Hematopoietic multipotent progenitor cell (in vitro differentiated cells): ENCODE measurements at regions not wholly inside any gene's neighbourhood (a gene's known extent, or its start where the extent isn't known, plus 50 kb on each side); places are given as distances from the start of the nearest gene placed in this dataset.
"Not testable (repeated sequence)": the region's sequence is repeated elsewhere in the genome, so short reads cannot be mapped to it uniquely, and the experiment has no call there.

Source experiments
- DNase-seq, 3 donors: peaks; one replicate each; pipeline ENCODE4 v3.0.0-alpha.2; 2011 to 2015; ENCODE audit warnings: low read depth in 2 of 3, low spot score in 2 of 3

DNA sequence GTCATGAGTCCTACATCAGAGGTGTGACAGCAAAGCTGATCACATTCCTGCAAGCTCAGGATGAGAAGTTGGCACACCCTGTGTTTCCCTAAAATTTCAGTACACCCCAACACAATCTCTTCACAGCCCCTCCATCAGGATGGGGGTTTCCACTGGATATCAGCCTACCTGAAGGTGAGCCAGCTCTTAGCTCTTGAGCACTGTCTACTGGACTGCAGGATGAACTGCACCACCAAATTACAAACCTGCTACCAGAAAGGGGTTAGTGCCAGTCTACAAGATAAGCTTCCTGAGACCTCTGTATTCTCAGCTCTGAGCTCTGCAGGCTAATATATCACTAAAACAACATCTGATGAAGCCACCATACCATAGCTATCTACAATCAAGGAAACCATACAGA is 1616.2 kb upstream of the SPRY2 start:
- DNase-seq: no peak

DNA sequence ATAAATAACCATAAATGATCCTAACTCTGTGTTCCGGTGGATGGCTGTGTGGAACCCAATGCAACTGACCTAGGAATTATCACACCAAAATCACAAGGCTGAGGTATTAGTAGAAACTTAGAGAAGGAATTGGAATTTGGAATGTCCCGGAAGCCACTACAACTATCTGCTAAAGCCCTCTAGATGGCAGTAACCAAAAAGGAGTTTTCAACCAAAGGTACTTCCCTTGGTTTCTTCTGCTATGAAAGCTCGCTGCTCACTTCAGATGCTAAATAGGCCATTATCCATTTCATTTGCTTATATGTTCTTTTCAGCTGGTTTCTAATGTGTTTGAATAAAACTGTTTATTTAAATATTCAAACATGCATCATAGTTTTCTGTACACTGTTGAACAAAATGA is 1589.1 kb upstream of the SPRY2 start:
- DNase-seq: peak in 2 of 3 donors; percentile 1 to 11

GRCh38 chr13:81927347-81927746 is 1586.4 kb upstream of the SPRY2 start:
- DNase-seq: no peak

- DNase-seq: no peak
These were observed 1576.9 kb upstream of the SPRY2 start for GRCh38 chr13:81917810-81918209.

DNA sequence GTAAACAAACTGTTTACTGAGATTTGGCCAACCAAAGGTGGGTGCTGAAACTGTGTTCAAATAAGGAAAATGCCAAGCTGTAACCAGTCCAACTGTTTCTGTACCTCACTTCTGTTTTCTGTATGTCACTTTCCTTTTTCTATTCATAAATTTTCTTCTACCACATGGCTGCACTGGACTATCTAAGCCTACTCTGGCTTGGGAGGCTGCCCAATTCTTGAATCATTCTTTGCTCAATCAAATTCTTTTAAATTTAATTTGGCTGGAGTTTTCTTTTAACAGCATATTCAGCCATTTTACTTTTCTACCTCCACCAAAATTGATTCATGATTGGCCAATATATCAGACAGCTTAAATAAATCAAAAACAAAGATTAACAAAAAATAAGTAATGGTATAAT is 1575.5 kb upstream of the SPRY2 start:
- DNase-seq: no peak

- no peak for DNase-seq
These were observed 1567.0 kb upstream of the SPRY2 start for GRCh38 chr13:81907787-81908372.

DNA sequence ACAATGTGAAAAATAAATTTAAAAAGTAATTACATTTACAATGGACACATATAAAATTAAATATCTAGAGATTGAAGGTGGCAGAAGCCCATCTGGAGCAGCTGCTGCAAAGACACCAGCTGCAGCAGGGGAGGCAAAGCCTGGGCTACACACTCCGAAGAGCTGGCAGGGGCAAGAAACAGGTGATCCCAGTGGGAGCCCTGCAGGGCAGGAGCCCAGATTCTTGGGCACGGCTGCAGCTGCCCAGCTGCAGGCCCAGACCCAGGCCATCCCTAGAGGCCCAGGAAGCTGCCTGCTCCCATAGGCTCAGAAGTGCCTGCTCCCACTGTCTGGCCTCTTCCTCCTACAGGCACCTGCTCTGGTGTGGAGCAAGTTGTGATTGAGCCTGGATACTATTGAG is 1547.9 kb upstream of the SPRY2 start:
- no peak for DNase-seq

DNA sequence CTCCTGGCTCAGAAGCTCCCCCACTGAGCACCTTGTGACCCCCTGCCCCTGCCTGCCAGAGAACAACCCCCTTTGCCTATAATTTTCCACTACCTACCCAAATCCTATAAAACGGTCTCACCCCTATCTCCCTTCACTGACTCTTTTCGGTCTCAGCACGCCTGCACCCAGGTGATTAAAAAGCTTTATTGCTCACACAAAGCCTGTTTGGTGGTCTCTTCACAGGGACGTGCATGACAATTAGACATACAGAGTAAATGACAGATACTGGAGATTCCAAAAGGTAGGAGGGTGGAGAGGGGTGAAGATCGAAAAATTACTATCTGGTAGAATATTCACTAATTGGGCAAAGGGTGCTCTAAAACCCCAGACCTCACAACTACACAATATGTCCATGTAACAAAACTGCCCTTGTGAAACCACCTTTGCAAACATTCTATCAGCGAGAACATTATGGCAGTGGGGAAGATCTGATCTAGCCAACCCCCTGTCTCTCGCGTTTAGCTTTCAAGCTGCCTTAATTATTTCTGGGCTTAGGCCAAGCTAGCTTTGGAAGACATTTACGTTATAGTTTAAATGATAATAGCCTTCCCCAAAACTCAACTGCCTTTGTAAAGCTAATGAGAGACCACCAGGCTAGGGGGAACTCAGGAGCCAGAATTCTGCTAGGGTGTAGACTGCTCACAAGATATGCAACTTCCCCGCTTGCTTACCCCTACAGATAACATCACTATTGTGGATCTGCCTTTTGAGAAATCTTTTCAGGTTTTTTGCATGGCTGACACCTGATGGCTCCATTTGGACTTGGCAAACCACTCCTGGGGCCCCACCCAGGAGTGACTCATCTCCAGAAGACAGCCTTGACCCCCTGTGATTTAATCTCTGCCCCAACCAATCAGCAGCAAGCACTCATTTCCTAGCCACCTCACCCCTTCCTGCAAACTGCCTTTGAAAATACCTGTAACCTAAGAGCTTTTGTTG is 1534.0 kb upstream of the SPRY2 start:
- no peak for DNase-seq

GRCh38 chr13:81874253-81874652 is 1533.3 kb upstream of the SPRY2 start:
- no peak for DNase-seq

DNA sequence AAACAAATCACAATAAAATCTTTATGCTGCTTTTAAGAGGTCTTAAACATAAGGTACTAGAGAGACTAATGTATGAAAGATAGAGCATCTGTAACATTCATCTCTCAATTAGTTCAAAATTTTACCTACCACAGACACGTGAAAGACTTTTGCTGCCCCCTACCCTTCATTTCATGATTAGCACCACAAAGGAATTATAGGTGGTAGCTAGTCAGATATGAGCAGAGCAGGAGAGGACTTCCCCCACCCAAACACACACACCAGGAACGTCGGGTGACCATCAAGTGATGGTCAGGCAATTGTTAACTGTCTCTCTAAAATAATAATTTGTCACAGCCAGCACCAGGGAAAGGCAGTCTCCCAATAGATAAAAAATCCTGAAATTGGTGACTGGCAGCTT is 1531.7 kb upstream of the SPRY2 start:
- DNase-seq: peak in 1 of 3 donors; percentile 45

DNA sequence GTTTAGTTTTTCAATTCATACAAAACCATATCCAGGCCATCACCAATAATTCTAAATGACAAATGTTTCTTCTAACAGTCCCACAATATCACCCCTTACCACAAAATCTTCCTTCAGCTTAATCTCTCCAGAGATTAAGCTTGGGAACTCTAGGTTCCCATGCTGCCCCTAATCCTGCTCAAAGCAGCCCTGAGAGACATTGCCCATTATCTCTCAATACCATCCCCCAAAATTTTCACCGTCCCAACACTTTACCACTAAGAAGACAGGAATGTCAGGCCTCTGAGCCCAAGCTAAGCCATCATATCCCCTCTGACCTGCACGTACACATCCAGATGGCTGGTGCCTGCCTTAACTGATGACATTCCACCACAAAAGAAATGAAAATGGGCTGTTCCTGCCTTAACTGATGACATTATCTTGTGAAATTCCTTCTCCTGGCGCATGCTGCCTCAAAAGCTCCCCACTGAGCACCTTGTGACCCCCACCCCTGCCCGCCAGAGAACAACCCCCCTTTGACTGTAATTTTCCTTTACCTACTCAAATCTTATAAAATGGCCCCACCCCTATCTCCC is 1530.9 kb upstream of the SPRY2 start:
- not testable (repeated sequence) for DNase-seq

- DNase-seq: no peak
These were observed 1507.4 kb upstream of the SPRY2 start for GRCh38 chr13:81848291-81848690.

DNA sequence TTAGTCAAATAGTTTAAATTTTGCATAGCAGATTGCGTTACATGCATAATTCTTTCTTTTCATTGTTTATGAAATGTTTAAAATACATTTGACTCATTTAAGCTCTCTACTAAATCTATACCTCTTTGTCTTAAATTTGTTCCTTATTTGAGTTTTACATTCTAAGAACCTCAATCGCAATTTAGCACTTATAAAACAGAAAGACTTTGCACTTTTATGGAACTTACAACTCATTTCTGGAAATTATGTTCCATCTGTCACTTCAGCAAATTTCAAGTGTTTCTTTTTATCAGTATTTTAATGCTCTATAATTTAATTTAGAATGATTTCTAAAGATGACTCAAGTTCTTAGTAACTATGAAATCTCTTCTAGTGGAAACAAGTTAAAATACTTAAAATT is 1505.8 kb upstream of the SPRY2 start:
- DNase-seq: no peak

DNA sequence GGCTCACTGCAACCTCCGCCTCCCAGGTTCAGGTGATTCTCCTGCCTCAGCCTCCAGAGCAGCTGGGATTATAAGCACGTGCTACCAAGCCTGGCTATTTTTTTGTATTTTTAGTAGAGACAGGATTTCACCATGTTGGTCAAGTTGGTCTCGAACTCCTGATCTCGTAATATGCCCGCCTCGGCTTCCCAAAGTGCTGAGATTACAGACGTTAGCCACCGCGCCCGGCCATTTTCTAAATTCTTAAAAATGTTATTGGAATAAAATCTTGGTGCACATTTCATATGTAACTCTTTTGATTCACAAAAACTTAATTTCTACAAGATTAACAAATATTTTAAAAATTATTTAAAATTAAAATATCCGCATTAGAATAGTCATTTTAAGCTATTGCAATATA is 1480.3 kb upstream of the SPRY2 start:
- no peak for DNase-seq

GRCh38 chr13:81800433-81800832 is 1459.5 kb upstream of the SPRY2 start:
- DNase-seq: no peak

DNA sequence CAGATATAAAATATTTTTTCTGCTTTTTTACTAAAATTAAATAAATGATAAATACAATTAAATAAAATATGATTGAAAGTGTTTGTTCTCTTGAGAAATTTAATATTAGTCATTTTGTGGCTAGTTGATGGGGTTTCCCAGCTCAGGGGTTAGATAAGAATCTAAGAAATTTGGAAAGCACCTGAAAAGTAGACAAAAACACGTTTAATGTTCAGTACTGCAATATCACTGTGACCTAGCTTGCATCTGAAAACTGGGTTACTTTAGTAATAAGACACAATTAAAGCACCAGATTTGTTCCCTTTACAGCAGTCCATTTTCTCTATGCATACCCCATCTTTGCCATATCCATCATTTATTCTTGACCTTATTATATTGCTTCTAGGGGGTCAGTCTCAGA is 1454.8 kb upstream of the SPRY2 start:
- DNase-seq: no peak

DNA sequence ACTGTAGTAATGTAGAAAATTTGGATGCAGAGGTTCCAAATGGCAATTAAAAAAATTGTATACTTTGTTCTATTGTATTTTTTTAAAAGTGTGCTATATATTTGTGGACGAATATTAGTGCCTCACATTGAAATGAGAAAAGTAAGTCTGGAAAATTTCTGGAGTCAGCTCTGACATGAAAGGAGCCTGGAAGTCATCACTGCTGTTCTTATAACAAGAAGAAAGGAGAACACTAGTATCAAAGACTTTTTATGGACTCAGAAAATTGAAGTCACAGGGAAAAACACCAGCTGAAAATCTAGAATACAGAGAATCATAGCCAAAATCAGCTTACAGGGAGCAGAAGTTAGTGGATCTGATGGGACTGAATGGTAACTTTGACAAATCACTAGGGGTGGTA is 1450.7 kb upstream of the SPRY2 start:
- DNase-seq: no peak

- DNase-seq: no peak
These were observed 1440.5 kb upstream of the SPRY2 start for GRCh38 chr13:81781471-81781870.

- no peak for DNase-seq
These were observed 1439.0 kb upstream of the SPRY2 start for GRCh38 chr13:81779876-81780275.

DNA sequence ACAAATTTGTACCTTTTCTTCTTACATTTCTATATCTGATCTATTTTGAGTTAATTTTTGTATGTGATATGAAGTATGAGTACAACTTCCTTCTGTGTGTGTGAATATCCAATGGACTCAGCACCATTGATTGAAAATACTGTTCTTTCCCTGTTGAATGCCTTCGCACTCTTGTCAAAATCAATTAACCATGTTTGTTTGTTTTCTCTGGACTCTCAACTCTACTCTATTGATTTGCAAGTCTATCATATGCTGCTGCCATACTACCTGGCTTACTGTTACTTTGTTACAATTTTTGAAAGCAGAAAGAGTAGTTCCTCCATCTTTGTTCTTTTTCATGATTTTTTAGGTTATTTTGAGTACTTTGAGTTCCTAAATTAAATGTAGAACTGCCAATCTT is 1437.4 kb upstream of the SPRY2 start:
- DNase-seq: no peak

DNA sequence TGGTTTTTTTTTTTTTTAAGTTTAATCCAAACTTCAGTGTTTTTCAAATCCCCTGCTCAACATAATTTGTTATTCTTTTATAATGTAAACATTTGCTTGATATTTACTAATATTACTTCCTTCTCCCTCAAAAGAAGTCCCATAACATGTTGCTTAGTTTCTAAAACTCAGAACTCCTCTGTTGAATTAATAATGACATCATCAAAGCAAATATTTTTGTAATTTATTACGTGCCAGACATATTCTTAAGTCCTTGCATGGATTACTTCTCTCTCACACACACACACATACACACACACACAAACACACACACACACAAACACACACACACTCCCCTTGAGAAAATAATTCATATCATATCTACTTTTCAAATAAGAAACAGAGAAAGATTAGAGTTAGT is 1432.3 kb upstream of the SPRY2 start:
- no peak for DNase-seq

DNA sequence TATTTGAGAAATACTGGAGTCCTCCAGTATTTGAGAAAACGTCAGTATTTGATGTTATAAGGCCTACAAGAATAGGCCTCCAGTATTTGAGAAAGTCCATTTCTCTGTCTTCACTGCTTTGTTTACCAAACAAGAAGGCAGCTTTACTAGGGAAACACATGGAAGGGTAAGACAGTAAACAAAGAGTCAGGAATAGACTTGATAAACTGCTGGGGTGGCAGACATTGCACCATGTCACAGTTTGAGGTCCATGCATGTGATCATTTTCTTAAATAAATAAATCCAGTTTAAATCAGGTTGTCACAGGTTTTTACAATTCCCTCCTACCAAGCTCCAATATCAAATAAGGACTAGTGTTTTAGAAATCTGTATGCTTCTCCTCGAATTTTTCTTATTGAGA is 1431.0 kb upstream of the SPRY2 start:
- DNase-seq: no peak
